Peyer's patch (tissue), 4 donors: ENCODE measurements at regions not wholly inside any gene's neighbourhood (a gene's known extent, or its start where the extent isn't known, plus 50 kb on each side); places are given as distances from the start of the nearest gene placed in this dataset.

Experiments
- POLR2A ChIP-seq, 2 donors: fragments of 450-650 bp; IDR thresholded peaks; one replicate each; pipeline ENCODE4 v1.5.1; 2017; ENCODE audit warnings: antibody characterized with exemption in 2 of 2, mild to moderate bottlenecking in 2 of 2, moderate library complexity in 2 of 2
- TF ChIP-seq, protein P1 (sequence below), 6 experiments: fragments of 450-650 bp in 4 of 6; fragments of 200-600 bp in 2 of 6; sonication (generic) in 1 of 6; IDR thresholded peaks; one replicate each; pipeline ENCODE4 v1.5.1; 2017 to 2019; ENCODE audit warnings: antibody characterized with exemption in 6 of 6, mild to moderate bottlenecking in 3 of 6, moderate library complexity in 1 of 6

DNA sequence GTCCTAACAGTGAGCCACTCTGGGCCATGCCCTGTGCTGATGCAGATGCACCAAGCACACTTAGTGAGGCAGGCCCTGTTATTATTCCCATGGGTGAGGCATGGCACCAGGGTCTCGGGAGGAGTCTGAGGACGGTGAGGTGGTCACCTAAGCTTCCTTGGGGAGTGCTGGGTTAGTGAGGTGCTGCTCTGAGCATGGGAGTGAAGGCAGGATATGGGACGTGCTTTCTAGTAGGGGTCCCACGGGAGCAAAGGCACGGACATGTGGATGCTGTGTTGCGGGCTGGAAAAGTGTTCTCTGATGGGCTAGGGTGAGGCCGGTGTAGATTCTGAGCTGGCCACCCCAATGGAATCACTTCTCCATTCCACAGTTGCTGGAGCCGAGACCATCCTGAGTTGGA lies 77.5 kb upstream of the CSF3R start:
- TF ChIP-seq, protein P1, sequence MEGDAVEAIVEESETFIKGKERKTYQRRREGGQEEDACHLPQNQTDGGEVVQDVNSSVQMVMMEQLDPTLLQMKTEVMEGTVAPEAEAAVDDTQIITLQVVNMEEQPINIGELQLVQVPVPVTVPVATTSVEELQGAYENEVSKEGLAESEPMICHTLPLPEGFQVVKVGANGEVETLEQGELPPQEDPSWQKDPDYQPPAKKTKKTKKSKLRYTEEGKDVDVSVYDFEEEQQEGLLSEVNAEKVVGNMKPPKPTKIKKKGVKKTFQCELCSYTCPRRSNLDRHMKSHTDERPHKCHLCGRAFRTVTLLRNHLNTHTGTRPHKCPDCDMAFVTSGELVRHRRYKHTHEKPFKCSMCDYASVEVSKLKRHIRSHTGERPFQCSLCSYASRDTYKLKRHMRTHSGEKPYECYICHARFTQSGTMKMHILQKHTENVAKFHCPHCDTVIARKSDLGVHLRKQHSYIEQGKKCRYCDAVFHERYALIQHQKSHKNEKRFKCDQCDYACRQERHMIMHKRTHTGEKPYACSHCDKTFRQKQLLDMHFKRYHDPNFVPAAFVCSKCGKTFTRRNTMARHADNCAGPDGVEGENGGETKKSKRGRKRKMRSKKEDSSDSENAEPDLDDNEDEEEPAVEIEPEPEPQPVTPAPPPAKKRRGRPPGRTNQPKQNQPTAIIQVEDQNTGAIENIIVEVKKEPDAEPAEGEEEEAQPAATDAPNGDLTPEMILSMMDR (IDR thresholded peaks at IDR 0.05) = no peak
- TF ChIP-seq POLR2A (IDR thresholded peaks at IDR 0.05) = no peak
